B cell (primary cell): ENCODE measurements at regions not wholly inside any gene's neighbourhood (a gene's known extent, or its start where the extent isn't known, plus 50 kb on each side); places are given as distances from the start of the nearest gene placed in this dataset.

ENCODE experiments used
- ATAC-seq: fragments of 200-7000 bp; cut with Tn5 transposase; one replicate; pipeline ENCODE4 v1.10.0; 2021; ENCODE audit warnings: low read depth, mild to moderate bottlenecking, moderate number of reproducible peaks, moderate library complexity
- CTCF ChIA-PET: fragments of 350-600 bp; sonication (Branson Sonifier 250); formaldehyde crosslinking; loops from one replicate; lab custom pipeline; 2021; ENCODE audit warnings: antibody characterized with exemption, inconsistent platforms; lab: Charles Lee
- POLR2A ChIA-PET: fragments of 350-600 bp; sonication (Branson Sonifier 250); formaldehyde crosslinking; loops from one replicate; lab custom pipeline; 2021; ENCODE audit warnings: antibody characterized with exemption; lab: Charles Lee
- DNase-seq: peaks from one replicate; pipeline ENCODE4 v3.0.0; 2013
- H2AFZ ChIP-seq: 2 replicates; pipeline ENCODE4 v1.6.1; 2012; ENCODE audit warnings: mild to moderate bottlenecking, low read depth, low read length; ENCODE audit not compliant: insufficient read depth, poor library complexity, severe bottlenecking
- H3K27ac ChIP-seq, 2 donors: 1 replicate in 1 of 2; 2 replicates in 1 of 2; pipeline ENCODE4 v1.5.1; 2012 to 2013; ENCODE audit warnings: low read length in 2 of 2, mild to moderate bottlenecking in 2 of 2, moderate library complexity in 1 of 2
- H3K27me3 ChIP-seq, 4 experiments: fragments of 200-600 bp in 1 of 4; sonication (generic) in 1 of 4; replicated peaks in 1 of 4; 1 replicate in 2 of 4; 2 replicates in 2 of 4; pipeline versions ENCODE4 v1.6.1 to v1.7.0; 2013 to 2016; ENCODE audit warnings: low read length in 3 of 4, mild to moderate bottlenecking in 2 of 4, mixed read lengths in 1 of 4, moderate library complexity in 1 of 4; ENCODE audit not compliant: insufficient read depth in 4 of 4, control insufficient read depth in 3 of 4; ENCODE audit errors: control extremely low read depth in 1 of 4
- H3K36me3 ChIP-seq, 2 experiments: replicated peaks in 1 of 2; 1 replicate in 1 of 2; 2 replicates in 1 of 2; pipeline versions ENCODE4 v1.6.1 to v1.7.1; 2013; ENCODE audit warnings: low read length in 1 of 2; ENCODE audit not compliant: insufficient read depth in 2 of 2, control insufficient read depth in 1 of 2; ENCODE audit errors: control extremely low read depth in 1 of 2, extremely low read depth in 1 of 2
- H3K4me1 ChIP-seq, 2 donors: fragments of 200-600 bp in 1 of 2; sonication (generic) in 1 of 2; 1 replicate in 1 of 2; 2 replicates in 1 of 2; pipeline versions ENCODE4 v1.5.1 to v1.6.1; 2013 to 2017; ENCODE audit warnings: low read length in 2 of 2; ENCODE audit not compliant: control insufficient read depth in 2 of 2, insufficient read depth in 2 of 2
- H3K4me2 ChIP-seq: replicated peaks from 2 replicates; pipeline ENCODE3; 2012; ENCODE audit warnings: mild to moderate bottlenecking, low read depth, low read length; ENCODE audit not compliant: poor library complexity, severe bottlenecking
- H3K4me3 ChIP-seq, 5 experiments: fragments of 200-600 bp in 1 of 5; sonication (generic) in 1 of 5; 1 replicate in 3 of 5; 2 replicates in 2 of 5; pipeline versions ENCODE4 v1.5.1 to v1.7.0; 2011 to 2016; ENCODE audit warnings: low read length in 4 of 5, mild to moderate bottlenecking in 4 of 5, low read depth in 2 of 5, control low read depth in 1 of 5, moderate library complexity in 1 of 5; ENCODE audit not compliant: insufficient read depth in 1 of 5; ENCODE audit errors: control extremely low read depth in 1 of 5, extremely low read depth in 1 of 5
- H3K79me2 ChIP-seq: fragments of 200-600 bp; sonication (generic); one replicate; pipeline ENCODE4 v1.6.0; 2016; ENCODE audit warnings: low read length; ENCODE audit not compliant: control insufficient read depth, insufficient read depth
- H3K9ac ChIP-seq: fragments of 200-600 bp; sonication (generic); 2 replicates; pipeline ENCODE4 v1.6.1; 2017; ENCODE audit warnings: mild to moderate bottlenecking, low read length, moderate library complexity
- H3K9me3 ChIP-seq, 3 donors: one replicate each; pipeline versions ENCODE4 v1.6.1 to v1.7.1; 2013; ENCODE audit warnings: low read length in 2 of 3; ENCODE audit not compliant: control insufficient read depth in 2 of 3, insufficient read depth in 1 of 3; ENCODE audit errors: control extremely low read depth in 1 of 3
- H4K20me1 ChIP-seq: 2 replicates; pipeline ENCODE4 v1.6.0; 2012; ENCODE audit warnings: mild to moderate bottlenecking, low read length; ENCODE audit not compliant: insufficient read depth, control insufficient read depth, poor library complexity, severe bottlenecking
- H3K27ac Mint-ChIP-seq: one replicate; pipeline ENCODE4 v1.8.0; 2021; ENCODE audit warnings: mixed read lengths
- H3K27me3 Mint-ChIP-seq: one replicate; pipeline ENCODE4 v1.8.0; 2021; ENCODE audit warnings: mixed read lengths
- H3K4me1 Mint-ChIP-seq: one replicate; pipeline ENCODE4 v1.8.0; 2021; ENCODE audit warnings: mixed read lengths
- H3K4me3 Mint-ChIP-seq: one replicate; pipeline ENCODE4 v1.8.0; 2021; ENCODE audit warnings: mixed read lengths
- H3K9me3 Mint-ChIP-seq: one replicate; pipeline ENCODE4 v1.8.0; 2022; ENCODE audit warnings: mixed read lengths; ENCODE audit not compliant: insufficient read depth
- CTCF ChIP-seq: fragments of 200-600 bp; IDR thresholded peaks from one replicate; pipeline ENCODE4 v1.8.0; 2022; ENCODE audit warnings: antibody characterized with exemption, mild to moderate bottlenecking
- EZH2 ChIP-seq: IDR thresholded peaks from 2 replicates; pipeline ENCODE4 v1.6.1; 2012; ENCODE audit warnings: borderline replicate concordance, low read depth, mild to moderate bottlenecking, moderate library complexity, low read length; ENCODE audit not compliant: insufficient read depth, poor library complexity, severe bottlenecking
- WGBS: methylation state at CpG from one replicate; pipeline ENCODE4 v1.1.5; 2013; ENCODE audit warnings: missing lambda C conversion rate; ENCODE audit not compliant: insufficient coverage; 5-methylcytosine and 5-hydroxymethylcytosine counted together
- intact Hi-C: fragments of 100-400 bp; cut with micrococcal nuclease; formaldehyde crosslinking; loops from one replicate; pipeline ENCODE4 v1.10.0; 2022

GRCh38 chr5:56419667-56420066 is 186.5 kb upstream of the ANKRD55 start:
- intact Hi-C loops: loop anchor here (2.0 kb wide), 1 partner anchor 145 kb away; no protein-coding TSS in a partner anchor
- no peaks in the 10 kb centered on the region for H4K20me1 ChIP-seq
- no peak overlapping the region for H3K9ac ChIP-seq
- H3K9me3 ChIP-seq: peaks cover 8 to 30% (median 13%) of the 10 kb centered on the region in 3 donors
- no CpG with 5 or more reads among the region's 2 CpGs for WGBS
- H3K27me3 ChIP-seq: no peaks in the 10 kb centered on the region
- TF ChIP-seq EZH2: no peak
- no peak for TF ChIP-seq CTCF
- Mint-ChIP-seq H3K4me3 (peak overlapping the region; percentile 66), H3K27me3 (no peaks in the 10 kb centered on the region), H3K4me1 (peaks cover 58% of the 10 kb centered on the region), H3K9me3 (peaks cover 15% of the 10 kb centered on the region), H3K27ac (peak overlapping the region; percentile 92)
- H3K36me3 ChIP-seq: no peaks in the 10 kb centered on the region
- H3K4me3 ChIP-seq: peak overlapping the region in 1 of 5 experiments; percentile 37
- peak overlapping the region; percentile 34 to 60 for H3K27ac ChIP-seq
- POLR2A ChIA-PET: no interaction called here
- DNase-seq (peak; percentile 40), ATAC-seq (no peak)
- CTCF ChIA-PET: interaction anchor here (1.1 to 1.6 kb wide), 2 partner anchors 11 to 13 kb away, joined by 3 to 4 read pairs; no protein-coding TSS in a partner anchor
- H3K79me2 ChIP-seq: peaks cover 5% of the 10 kb centered on the region
- peak overlapping the region; percentile 37 for H3K4me2 ChIP-seq
- H3K4me1 ChIP-seq: peaks cover 43 to 44% of the 10 kb centered on the region in 2 donors
- H2AFZ ChIP-seq: peak overlapping the region; percentile 18

GRCh38 chr5:56415356-56415765 is 182.2 kb upstream of the ANKRD55 start:
- ChIA-PET POLR2A (interaction anchor here (0.5 to 1.3 kb wide), 4 partner anchors 17 to 420 kb away, joined by 3 to 6 read pairs (median 4); no protein-coding TSS in a partner anchor), CTCF (interaction anchor here (0.7 to 4.9 kb wide), 9 partner anchors 52 to 423 kb away, joined by 3 to 25 read pairs (median 3); no protein-coding TSS in a partner anchor)
- Mint-ChIP-seq H3K9me3 (peaks cover 14% of the 10 kb centered on the region), H3K4me3 (peak overlapping the region; percentile 76), H3K4me1 (peaks cover 80% of the 10 kb centered on the region), H3K27me3 (no peaks in the 10 kb centered on the region), H3K27ac (peak overlapping the region; percentile 96)
- Histone ChIP-seq H3K4me2 (peak overlapping the region; percentile 71), H3K79me2 (peaks cover 6% of the 10 kb centered on the region), H3K4me1 (peaks cover 73 to 74% of the 10 kb centered on the region in 2 donors), H3K9ac (peak overlapping the region; percentile 53), H3K9me3 (peaks cover 4 to 17% (median 7%) of the 10 kb centered on the region in 3 donors), H4K20me1 (no peaks in the 10 kb centered on the region), H3K4me3 (peak overlapping the region in 3 of 5 experiments; percentile 21 to 56 (median 21)), H3K36me3 (no peaks in the 10 kb centered on the region), H3K27ac (peak overlapping the region; percentile 95 to 98), H2AFZ (peak overlapping the region; percentile 17), H3K27me3 (no peaks in the 10 kb centered on the region)
- no CpG with 5 or more reads among the region's 3 CpGs for WGBS
- intact Hi-C loops: loop anchor here (1.0 to 2.0 kb wide), 8 partner anchors 67 to 757 kb away; partner anchors contain the start of gene MAP3K1
- DNase-seq (peak; percentile 89), ATAC-seq (peak; percentile 71)
- no peak for TF ChIP-seq EZH2
- no peak for TF ChIP-seq CTCF
